T-helper 22 cell (primary cell): ENCODE measurements at regions not wholly inside any gene's neighbourhood (a gene's known extent, or its start where the extent isn't known, plus 50 kb on each side); places are given as distances from the start of the nearest gene placed in this dataset.

Experiments
- DNase-seq: peaks from one replicate; pipeline ENCODE4 v3.0.0-alpha.2; 2020; ENCODE audit warnings: low read depth

GRCh38 chr14:49971156-49972130 lies 78.6 kb downstream of the ARF6 start:
- peak; percentile 11 for DNase-seq

- no peak for DNase-seq
Observed at GRCh38 chr14:49972131-49972671, 79.3 kb downstream of the ARF6 start.

GRCh38 chr14:49972823-49973222 lies 79.9 kb downstream of the ARF6 start:
- DNase-seq, result peak; percentile 27

- no peak for DNase-seq
Observed at GRCh38 chr14:49975276-49975675, 82.4 kb downstream of the ARF6 start.

GRCh38 chr14:49975799-49976198 lies 82.9 kb downstream of the ARF6 start:
- no peak for DNase-seq

GRCh38 chr14:49977126-49977841 lies 84.4 kb downstream of the ARF6 start:
- peak; percentile 14 for DNase-seq

GRCh38 chr14:49980027-49980426 lies 87.1 kb downstream of the ARF6 start:
- no peak for DNase-seq

GRCh38 chr14:49982082-49982481 lies 89.2 kb downstream of the ARF6 start:
- no peak for DNase-seq

- peak; percentile 54 for DNase-seq
Observed at GRCh38 chr14:49982501-49982951, 89.6 kb downstream of the ARF6 start.

- no peak for DNase-seq
Observed at GRCh38 chr14:49984424-49984823, 91.5 kb downstream of the ARF6 start.

GRCh38 chr14:49986343-49987014 lies 93.6 kb downstream of the ARF6 start:
- no peak for DNase-seq

GRCh38 chr14:49988080-49988990 lies 95.5 kb downstream of the ARF6 start:
- DNase-seq, result no peak

GRCh38 chr14:49989966-49990365 lies 97.1 kb downstream of the ARF6 start:
- no peak for DNase-seq

- DNase-seq, result no peak
Observed at GRCh38 chr14:49991491-49991890, 98.6 kb downstream of the ARF6 start.

GRCh38 chr14:49992036-49992435 lies 99.2 kb downstream of the ARF6 start:
- no peak for DNase-seq

GRCh38 chr14:49992448-49992847 lies 99.6 kb downstream of the ARF6 start:
- no peak for DNase-seq

- no peak for DNase-seq
Observed at GRCh38 chr14:49992901-49993339, 100.0 kb downstream of the ARF6 start.

- DNase-seq, result no peak
Observed at GRCh38 chr14:49993565-49993964, 100.7 kb downstream of the ARF6 start.

GRCh38 chr14:49994951-49995561 lies 102.2 kb downstream of the ARF6 start:
- DNase-seq, result no peak

GRCh38 chr14:49997991-49998390 lies 105.1 kb downstream of the ARF6 start:
- no peak for DNase-seq
